ENCODE measurements at regions not wholly inside any gene's neighbourhood (a gene's known extent, or its start where the extent isn't known, plus 50 kb on each side); places are given as distances from the start of the nearest gene placed in this dataset.

DNA sequence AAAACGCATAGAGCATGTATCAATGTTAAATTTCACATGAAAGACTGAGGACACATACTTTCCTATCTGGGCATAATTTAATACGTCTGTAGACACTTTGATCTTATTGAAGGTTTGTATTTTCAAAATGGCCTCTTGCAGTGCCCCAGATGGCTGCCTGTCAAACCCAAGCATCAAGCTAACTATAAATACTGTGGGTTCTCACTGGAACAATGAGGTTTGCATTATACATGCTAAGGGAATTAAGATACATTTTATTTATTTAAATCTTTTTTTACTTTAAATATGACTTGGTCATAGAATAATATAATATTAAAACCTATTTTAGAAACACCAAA lies 702.9 kb upstream of the GRAMD2B start:
- TF ChIP-seq, protein P1, sequence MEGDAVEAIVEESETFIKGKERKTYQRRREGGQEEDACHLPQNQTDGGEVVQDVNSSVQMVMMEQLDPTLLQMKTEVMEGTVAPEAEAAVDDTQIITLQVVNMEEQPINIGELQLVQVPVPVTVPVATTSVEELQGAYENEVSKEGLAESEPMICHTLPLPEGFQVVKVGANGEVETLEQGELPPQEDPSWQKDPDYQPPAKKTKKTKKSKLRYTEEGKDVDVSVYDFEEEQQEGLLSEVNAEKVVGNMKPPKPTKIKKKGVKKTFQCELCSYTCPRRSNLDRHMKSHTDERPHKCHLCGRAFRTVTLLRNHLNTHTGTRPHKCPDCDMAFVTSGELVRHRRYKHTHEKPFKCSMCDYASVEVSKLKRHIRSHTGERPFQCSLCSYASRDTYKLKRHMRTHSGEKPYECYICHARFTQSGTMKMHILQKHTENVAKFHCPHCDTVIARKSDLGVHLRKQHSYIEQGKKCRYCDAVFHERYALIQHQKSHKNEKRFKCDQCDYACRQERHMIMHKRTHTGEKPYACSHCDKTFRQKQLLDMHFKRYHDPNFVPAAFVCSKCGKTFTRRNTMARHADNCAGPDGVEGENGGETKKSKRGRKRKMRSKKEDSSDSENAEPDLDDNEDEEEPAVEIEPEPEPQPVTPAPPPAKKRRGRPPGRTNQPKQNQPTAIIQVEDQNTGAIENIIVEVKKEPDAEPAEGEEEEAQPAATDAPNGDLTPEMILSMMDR (IDR thresholded peaks at IDR 0.05): no peak
- TF ChIP-seq POLR2A (IDR thresholded peaks at IDR 0.05): no peak
